ENCODE measurements at regions not wholly inside any gene's neighbourhood (a gene's known extent, or its start where the extent isn't known, plus 50 kb on each side); places are given as distances from the start of the nearest gene placed in this dataset.

- no peak for DNase-seq
- in situ Hi-C loops (cut with HindIII; ENCODE audit: low pct_ligation_motif_present, low pct_unique_long_range_greater_than_20kb, low sequenced_read_pairs): no loop called here
These were observed 283.8 kb downstream of the PTEN start for GRCh38 chr10:88147000-88147798.

- DNase-seq: no peak
- in situ Hi-C loops (cut with HindIII; ENCODE audit: low pct_ligation_motif_present, low pct_unique_long_range_greater_than_20kb, low sequenced_read_pairs): no loop called here
These were observed 286.5 kb downstream of the PTEN start for GRCh38 chr10:88149906-88150305.

GRCh38 chr10:88150339-88150738 is 286.9 kb downstream of the PTEN start:
- in situ Hi-C loops (cut with HindIII; ENCODE audit: low pct_ligation_motif_present, low pct_unique_long_range_greater_than_20kb, low sequenced_read_pairs): no loop called here
- peak; percentile 46 for DNase-seq

- DNase-seq: peak; percentile 81
- in situ Hi-C loops (cut with HindIII; ENCODE audit: low pct_ligation_motif_present, low pct_unique_long_range_greater_than_20kb, low sequenced_read_pairs): no loop called here
These were observed 289.3 kb downstream of the PTEN start for GRCh38 chr10:88152728-88153133.

- in situ Hi-C loops (cut with HindIII; ENCODE audit: low pct_ligation_motif_present, low pct_unique_long_range_greater_than_20kb, low sequenced_read_pairs): no loop called here
- DNase-seq: no peak
These were observed 291.3 kb downstream of the PTEN start for GRCh38 chr10:88154596-88155250.

GRCh38 chr10:88156341-88156740 is 292.9 kb downstream of the PTEN start:
- in situ Hi-C loops (cut with HindIII; ENCODE audit: low pct_ligation_motif_present, low pct_unique_long_range_greater_than_20kb, low sequenced_read_pairs): no loop called here
- peak; percentile 20 for DNase-seq

- in situ Hi-C loops (cut with HindIII; ENCODE audit: low pct_ligation_motif_present, low pct_unique_long_range_greater_than_20kb, low sequenced_read_pairs): no loop called here
- DNase-seq: peak; percentile 83
These were observed 294.6 kb downstream of the PTEN start for GRCh38 chr10:88157981-88158465.

GRCh38 chr10:88158526-88159122 is 295.2 kb downstream of the PTEN start:
- in situ Hi-C loops (cut with HindIII; ENCODE audit: low pct_ligation_motif_present, low pct_unique_long_range_greater_than_20kb, low sequenced_read_pairs): no loop called here
- DNase-seq: no peak

- in situ Hi-C loops (cut with HindIII; ENCODE audit: low pct_ligation_motif_present, low pct_unique_long_range_greater_than_20kb, low sequenced_read_pairs): no loop called here
- no peak for DNase-seq
These were observed 295.9 kb downstream of the PTEN start for GRCh38 chr10:88159127-88159829.

GRCh38 chr10:88161070-88161469 is 297.6 kb downstream of the PTEN start:
- in situ Hi-C loops (cut with HindIII; ENCODE audit: low pct_ligation_motif_present, low pct_unique_long_range_greater_than_20kb, low sequenced_read_pairs): no loop called here

GRCh38 chr10:88161756-88162155 is 298.3 kb downstream of the PTEN start:
- DNase-seq: no peak
- in situ Hi-C loops (cut with HindIII; ENCODE audit: low pct_ligation_motif_present, low pct_unique_long_range_greater_than_20kb, low sequenced_read_pairs): no loop called here

More at GRCh38 chr10:88161070-88161469, 297.6 kb downstream of the PTEN start:
- DNase-seq: no peak

GRCh38 chr10:88162852-88163251 is 299.4 kb downstream of the PTEN start:
- in situ Hi-C loops (cut with HindIII; ENCODE audit: low pct_ligation_motif_present, low pct_unique_long_range_greater_than_20kb, low sequenced_read_pairs): no loop called here
- no peak for DNase-seq

GRCh38 chr10:88163572-88163971 is 300.1 kb downstream of the PTEN start:
- in situ Hi-C loops (cut with HindIII; ENCODE audit: low pct_ligation_motif_present, low pct_unique_long_range_greater_than_20kb, low sequenced_read_pairs): no loop called here
- DNase-seq: no peak

GRCh38 chr10:88164471-88164870 is 301.0 kb downstream of the PTEN start:
- in situ Hi-C loops (cut with HindIII; ENCODE audit: low pct_ligation_motif_present, low pct_unique_long_range_greater_than_20kb, low sequenced_read_pairs): no loop called here
- DNase-seq: no peak

GRCh38 chr10:88165849-88166271 is 302.4 kb downstream of the PTEN start:
- no peak for DNase-seq

GRCh38 chr10:88168171-88169036 is 305.0 kb downstream of the PTEN start:
- in situ Hi-C loops (cut with HindIII; ENCODE audit: low pct_ligation_motif_present, low pct_unique_long_range_greater_than_20kb, low sequenced_read_pairs): no loop called here
- DNase-seq: no peak

More at GRCh38 chr10:88165849-88166271, 302.4 kb downstream of the PTEN start:
- in situ Hi-C loops (cut with HindIII; ENCODE audit: low pct_ligation_motif_present, low pct_unique_long_range_greater_than_20kb, low sequenced_read_pairs): no loop called here

GRCh38 chr10:88169037-88169319 is 305.6 kb downstream of the PTEN start:
- no peak for DNase-seq
- in situ Hi-C loops (cut with HindIII; ENCODE audit: low pct_ligation_motif_present, low pct_unique_long_range_greater_than_20kb, low sequenced_read_pairs): no loop called here

- in situ Hi-C loops (cut with HindIII; ENCODE audit: low pct_ligation_motif_present, low pct_unique_long_range_greater_than_20kb, low sequenced_read_pairs): no loop called here
- no peak for DNase-seq
These were observed 307.2 kb downstream of the PTEN start for GRCh38 chr10:88170628-88171027.

All from ACHN (cell line).